Spinal cord (tissue), 9 donors: ENCODE measurements at regions not wholly inside any gene's neighbourhood (a gene's known extent, or its start where the extent isn't known, plus 50 kb on each side); places are given as distances from the start of the nearest gene placed in this dataset.

Experiments
- DNase-seq, 6 donors: peaks; one replicate each; pipeline versions ENCODE4 v3.0.0 to v3.0.0-alpha.2; 2013 to 2015; ENCODE audit warnings: low spot score in 6 of 6, low read depth in 4 of 6
- H3K27ac ChIP-seq: one replicate; pipeline ENCODE4 v1.5.1; 2013; ENCODE audit warnings: low read depth, low read length, control low read depth
- H3K27me3 ChIP-seq: one replicate; pipeline ENCODE4 v1.6.1; 2013; ENCODE audit warnings: low read length; ENCODE audit not compliant: control insufficient read depth, insufficient read depth
- H3K36me3 ChIP-seq: one replicate; pipeline ENCODE4 v1.6.1; 2013; ENCODE audit warnings: low read length; ENCODE audit not compliant: control insufficient read depth, insufficient read depth
- H3K4me1 ChIP-seq: one replicate; pipeline ENCODE4 v1.6.1; 2013; ENCODE audit warnings: low read length; ENCODE audit not compliant: control insufficient read depth, insufficient read depth
- H3K4me3 ChIP-seq: one replicate; pipeline ENCODE4 v1.5.1; 2013; ENCODE audit warnings: low read depth, low read length, control low read depth
- H3K9me3 ChIP-seq: one replicate; pipeline ENCODE4 v1.6.1; 2013; ENCODE audit warnings: low read length; ENCODE audit not compliant: control insufficient read depth, insufficient read depth
- WGBS: methylation state at CpG from one replicate; pipeline ENCODE4 v1.1.5; 2013; ENCODE audit warnings: missing lambda C conversion rate; ENCODE audit not compliant: insufficient coverage; 5-methylcytosine and 5-hydroxymethylcytosine counted together
- donor health status: healthy.

DNA sequence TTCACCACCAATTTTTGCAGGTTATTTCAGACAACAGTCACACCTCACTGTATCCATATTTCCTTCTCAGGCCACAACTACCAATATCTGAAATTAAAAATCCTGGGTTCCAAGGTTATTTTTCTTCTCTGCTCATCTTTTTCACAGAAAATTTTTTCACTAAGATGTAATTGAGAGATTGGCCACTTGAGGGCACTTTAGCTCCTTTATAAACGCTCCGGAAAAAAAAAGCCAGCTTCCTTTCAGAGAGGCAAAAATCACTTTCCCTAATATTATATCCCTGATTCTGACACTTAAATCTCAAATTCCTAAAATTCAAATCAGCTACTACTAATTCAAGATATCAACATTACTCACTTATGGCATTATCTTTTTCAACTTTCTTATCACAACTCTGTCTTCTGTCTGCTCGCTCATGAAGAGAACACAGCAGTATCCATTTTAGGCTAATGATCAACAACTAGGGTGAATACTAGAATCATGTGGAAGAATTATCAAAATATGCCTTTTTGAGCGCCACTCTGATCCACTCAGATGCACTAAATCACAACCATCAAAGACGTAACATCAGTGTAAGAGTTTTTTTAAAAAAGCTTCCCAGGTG, 101.4 kb upstream of the RGS1 start:
- H3K27me3 ChIP-seq = no peaks in the 10 kb centered on the region
- no peak overlapping the region for H3K27ac ChIP-seq
- DNase-seq = peak in 2 of 6 donors; percentile 79 to 87
- 6% methylated on average over 2 of the region's 5 CpGs for WGBS
- H3K4me3 ChIP-seq = no peak overlapping the region
- H3K36me3 ChIP-seq = no peaks in the 10 kb centered on the region
- no peaks in the 10 kb centered on the region for H3K9me3 ChIP-seq
- no peaks in the 10 kb centered on the region for H3K4me1 ChIP-seq

DNA sequence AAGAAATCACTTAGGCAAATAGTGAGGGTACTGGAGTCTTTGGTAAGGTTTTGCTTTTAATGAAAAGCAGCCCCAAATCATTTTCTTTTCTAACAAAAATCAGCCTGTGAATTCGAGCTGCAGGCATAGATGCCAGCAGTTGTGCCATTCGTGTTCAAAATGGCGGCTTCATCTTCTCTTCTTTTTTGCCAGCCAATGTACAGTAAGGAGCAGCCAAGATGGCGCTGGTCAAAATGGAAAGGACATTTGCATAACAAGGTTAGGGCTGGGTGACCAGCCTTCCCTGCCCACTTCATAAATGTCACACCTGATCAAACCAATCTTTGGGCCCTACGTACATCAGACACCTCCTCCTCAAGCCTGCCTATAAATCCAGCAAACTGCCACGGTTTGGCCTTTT, 100.2 kb upstream of the RGS1 start:
- H3K27ac ChIP-seq = no peak overlapping the region
- no peaks in the 10 kb centered on the region for H3K27me3 ChIP-seq
- peaks cover under 1% of the 10 kb centered on the region for H3K9me3 ChIP-seq
- no peaks in the 10 kb centered on the region for H3K4me1 ChIP-seq
- H3K4me3 ChIP-seq = no peak overlapping the region
- DNase-seq = no peak
- WGBS = 89% methylated on average over 6 of the region's 6 CpGs
- no peaks in the 10 kb centered on the region for H3K36me3 ChIP-seq

DNA sequence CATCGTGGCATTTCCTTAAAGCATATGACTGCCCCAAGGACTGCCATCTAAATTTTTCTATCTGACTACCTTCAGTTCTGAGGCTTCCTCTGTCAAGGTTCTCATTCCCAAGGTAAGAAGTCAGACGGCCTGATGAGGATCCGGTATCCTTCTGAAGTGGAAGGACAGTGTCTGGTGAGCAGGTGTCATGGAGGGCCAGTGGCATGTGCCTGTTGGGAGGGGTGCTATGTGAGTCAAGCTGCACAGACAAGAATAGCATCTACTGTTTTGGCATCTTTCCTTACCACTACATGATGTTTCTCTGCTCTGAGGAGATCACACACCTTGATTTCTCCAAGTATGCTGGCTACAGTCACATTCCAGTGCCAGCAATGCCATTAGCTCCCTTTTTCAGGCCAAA, 99.6 kb upstream of the RGS1 start:
- WGBS = 100% methylated on average over 3 of the region's 3 CpGs
- Histone ChIP-seq H3K27ac (no peak overlapping the region), H3K27me3 (no peaks in the 10 kb centered on the region)

DNA sequence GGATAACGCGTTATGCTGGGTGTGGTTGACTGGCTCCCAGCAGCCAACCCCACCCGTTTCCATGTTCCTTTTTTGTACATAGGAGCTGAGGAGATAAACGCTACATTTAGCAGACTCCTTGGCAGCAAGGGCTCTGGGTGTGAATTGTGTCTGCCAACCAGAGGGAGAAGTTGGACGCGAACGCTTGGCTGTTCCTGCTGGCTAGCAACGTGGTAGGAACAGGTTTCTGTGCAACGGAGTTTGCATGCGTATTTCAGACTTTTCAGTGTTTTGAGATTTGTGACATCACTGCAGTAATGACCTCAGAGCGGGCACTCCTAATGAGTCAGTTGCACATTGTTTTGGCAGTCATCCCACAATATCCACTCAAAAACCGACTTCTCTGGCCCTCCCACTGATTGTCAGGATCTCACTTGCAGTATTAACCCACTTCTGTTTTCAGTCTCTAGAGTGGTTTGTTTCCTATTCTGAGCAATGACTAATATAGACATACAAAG, 98.7 kb upstream of the RGS1 start:
- H3K9me3 ChIP-seq = peaks cover 2% of the 10 kb centered on the region
- no peak overlapping the region for H3K27ac ChIP-seq
- no peaks in the 10 kb centered on the region for H3K36me3 ChIP-seq
- no peaks in the 10 kb centered on the region for H3K27me3 ChIP-seq
- H3K4me1 ChIP-seq = no peaks in the 10 kb centered on the region
- H3K4me3 ChIP-seq = no peak overlapping the region
- DNase-seq = peak in 1 of 6 donors; percentile 82
- WGBS = 86% methylated on average over 9 of the region's 12 CpGs

More for the DNA sequence above, 99.6 kb upstream of the RGS1 start:
- Histone ChIP-seq H3K4me3 (no peak overlapping the region), H3K4me1 (no peaks in the 10 kb centered on the region), H3K36me3 (no peaks in the 10 kb centered on the region), H3K9me3 (peaks cover 2% of the 10 kb centered on the region)
- no peak for DNase-seq

DNA sequence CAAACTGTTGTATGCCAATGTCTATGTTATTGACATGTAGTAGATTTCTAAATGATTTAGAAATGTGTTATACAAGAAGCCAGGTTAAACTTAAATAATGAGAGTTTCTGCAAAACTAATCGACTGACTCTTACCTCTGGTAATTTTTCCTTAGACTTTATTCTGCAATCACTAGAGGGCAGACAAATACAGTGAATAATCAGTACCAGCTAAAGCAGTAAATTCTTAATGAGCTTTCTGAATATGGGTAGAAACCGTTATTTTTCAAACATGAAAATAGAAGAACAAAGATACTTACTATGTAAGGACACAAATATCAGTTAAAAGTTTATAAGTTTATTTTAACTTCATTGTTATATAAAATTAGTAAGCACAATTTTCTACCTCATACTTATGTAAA, 97.9 kb upstream of the RGS1 start:
- WGBS = no CpG with 5 or more reads among the region's 2 CpGs
- H3K36me3 ChIP-seq = no peaks in the 10 kb centered on the region
- DNase-seq = peak in 2 of 6 donors; percentile 65 to 85
- peaks cover 2% of the 10 kb centered on the region for H3K9me3 ChIP-seq
- H3K4me1 ChIP-seq = no peaks in the 10 kb centered on the region
- no peaks in the 10 kb centered on the region for H3K27me3 ChIP-seq
- H3K27ac ChIP-seq = no peak overlapping the region
- H3K4me3 ChIP-seq = no peak overlapping the region

DNA sequence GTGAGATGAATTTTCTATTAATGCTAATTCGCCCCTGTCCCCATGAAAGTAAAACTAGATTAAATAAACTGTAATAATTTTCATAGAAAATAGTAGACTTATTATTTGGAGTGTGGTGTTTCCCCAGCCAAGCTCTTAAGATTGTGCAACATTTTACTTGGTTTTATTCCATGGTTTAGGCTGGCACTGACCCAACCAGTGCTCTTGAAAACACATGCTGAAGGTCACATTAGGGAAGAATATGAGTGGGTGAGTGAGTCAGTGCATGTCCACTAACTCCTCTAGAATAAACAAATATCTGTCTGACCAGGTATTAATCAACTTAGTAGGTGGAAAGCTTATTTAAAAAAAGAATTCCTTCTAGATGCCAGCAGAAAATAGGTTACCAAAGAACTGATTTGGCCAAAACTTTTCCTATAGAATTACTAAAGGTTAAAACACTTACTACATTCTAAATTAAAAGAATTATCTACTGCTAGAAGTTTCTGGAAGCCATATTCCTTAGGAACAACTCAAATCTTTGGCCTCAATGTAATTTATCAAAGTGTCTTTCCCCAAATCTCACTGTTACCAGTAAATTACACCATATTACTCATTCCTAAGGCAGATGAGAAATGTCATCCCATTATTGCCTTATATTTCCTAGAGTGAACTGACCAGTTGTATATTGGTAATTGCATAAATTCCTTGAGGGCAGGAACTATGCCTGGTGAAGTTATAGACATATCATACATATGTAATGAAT, 89.7 kb upstream of the RGS1 start:
- no CpG with 5 or more reads among the region's 1 CpG for WGBS
- no peaks in the 10 kb centered on the region for H3K9me3 ChIP-seq
- no peak overlapping the region for H3K4me3 ChIP-seq
- peak in 1 of 6 donors; percentile 47 for DNase-seq
- no peaks in the 10 kb centered on the region for H3K36me3 ChIP-seq
- no peak overlapping the region for H3K27ac ChIP-seq
- no peaks in the 10 kb centered on the region for H3K4me1 ChIP-seq
- H3K27me3 ChIP-seq = no peaks in the 10 kb centered on the region

DNA sequence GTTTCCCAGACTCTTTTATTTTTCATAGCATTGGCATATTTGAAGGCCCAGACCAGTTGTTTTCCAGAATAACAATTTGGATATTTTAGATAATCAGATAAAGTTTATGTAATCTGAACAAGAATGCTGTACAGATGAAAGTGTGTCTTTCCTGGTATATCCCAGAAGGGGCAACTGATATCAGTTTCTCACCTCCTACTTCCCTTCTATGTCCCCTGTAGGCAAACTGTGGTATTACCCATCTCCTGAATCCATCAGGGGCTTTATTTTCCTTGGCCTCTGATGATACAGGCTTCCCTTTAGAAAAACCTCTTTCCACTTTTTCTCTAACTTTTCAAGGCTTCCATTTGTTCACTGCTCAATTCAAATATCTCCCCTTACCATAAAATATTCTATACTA, 87.5 kb upstream of the RGS1 start:
- no peak overlapping the region for H3K27ac ChIP-seq

DNA sequence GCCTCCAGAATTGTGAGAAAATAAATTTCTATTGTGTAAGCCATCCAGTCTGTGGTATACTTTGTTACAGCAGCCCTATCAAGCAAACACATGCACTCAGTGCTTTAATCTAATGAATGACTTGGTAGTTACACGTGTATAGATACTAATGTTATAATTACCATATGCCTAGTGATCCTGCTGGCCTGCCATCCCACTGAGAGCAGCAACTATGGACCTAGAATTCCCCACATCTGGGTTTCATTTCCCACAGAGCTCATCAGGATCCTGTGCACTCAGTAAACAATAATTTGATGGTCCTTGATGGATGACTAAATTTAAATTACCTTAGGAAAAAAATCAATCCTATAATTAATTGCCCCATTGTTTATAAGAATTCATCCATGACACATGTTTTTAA, 86.5 kb upstream of the RGS1 start:
- DNase-seq = peak in 1 of 6 donors; percentile 53
- WGBS = no CpG with 5 or more reads among the region's 1 CpG
- Histone ChIP-seq H3K27ac (no peak overlapping the region), H3K36me3 (no peaks in the 10 kb centered on the region), H3K9me3 (no peaks in the 10 kb centered on the region), H3K4me3 (no peak overlapping the region), H3K4me1 (no peaks in the 10 kb centered on the region), H3K27me3 (no peaks in the 10 kb centered on the region)

More for the DNA sequence above, 87.5 kb upstream of the RGS1 start:
- Histone ChIP-seq H3K27me3 (no peaks in the 10 kb centered on the region), H3K36me3 (no peaks in the 10 kb centered on the region), H3K4me3 (no peak overlapping the region), H3K4me1 (no peaks in the 10 kb centered on the region), H3K9me3 (no peaks in the 10 kb centered on the region)
- no peak for DNase-seq

DNA sequence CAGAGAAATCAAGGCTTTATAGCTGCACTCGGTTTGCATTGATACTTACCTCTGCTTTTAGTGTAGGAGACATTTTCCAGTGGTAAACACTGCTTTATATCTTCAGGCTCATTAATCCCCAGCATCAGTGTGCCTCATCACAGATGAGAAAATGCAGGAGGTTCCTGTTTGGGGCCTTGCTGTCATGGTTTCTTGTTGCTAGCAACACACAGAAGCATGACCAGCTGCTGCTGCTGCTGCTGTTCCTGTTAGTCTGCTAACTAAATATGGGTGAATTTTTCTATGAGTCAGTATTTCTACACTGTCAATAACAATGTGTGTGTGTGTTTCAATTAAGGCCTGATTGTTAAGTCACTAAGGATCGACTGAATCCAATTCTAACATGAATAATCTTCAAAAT, 85.8 kb upstream of the RGS1 start:
- H3K27ac ChIP-seq = peak overlapping the region; percentile 35
- no peak overlapping the region for H3K4me3 ChIP-seq
- no peaks in the 10 kb centered on the region for H3K4me1 ChIP-seq
- peak in 3 of 6 donors; percentile 44 to 86 (median 65) for DNase-seq
- WGBS = no CpG with 5 or more reads among the region's 2 CpGs
- H3K27me3 ChIP-seq = no peaks in the 10 kb centered on the region
- no peaks in the 10 kb centered on the region for H3K36me3 ChIP-seq
- H3K9me3 ChIP-seq = no peaks in the 10 kb centered on the region
